ENCODE measurements at regions not wholly inside any gene's neighbourhood (a gene's known extent, or its start where the extent isn't known, plus 50 kb on each side); places are given as distances from the start of the nearest gene placed in this dataset.

GRCh38 chr11:80816966-80817365 is 1376.1 kb upstream of the TENM4 start:
- no peak for DNase-seq

GRCh38 chr11:80816454-80816847 is 1375.6 kb upstream of the TENM4 start:
- DNase-seq: no peak

- DNase-seq: no peak
These were observed 1375.1 kb upstream of the TENM4 start for GRCh38 chr11:80815752-80816453.

GRCh38 chr11:80814813-80815212 is 1374.0 kb upstream of the TENM4 start:
- no peak for DNase-seq

GRCh38 chr11:80810695-80811094 is 1369.9 kb upstream of the TENM4 start:
- no peak for DNase-seq

- DNase-seq: no peak
These were observed 1357.3 kb upstream of the TENM4 start for GRCh38 chr11:80798174-80798573.

- no peak for DNase-seq
These were observed 1342.7 kb upstream of the TENM4 start for GRCh38 chr11:80783561-80783960.

GRCh38 chr11:80782135-80782885 is 1341.5 kb upstream of the TENM4 start:
- no peak for DNase-seq

GRCh38 chr11:80779905-80780605 is 1339.2 kb upstream of the TENM4 start:
- DNase-seq: no peak

GRCh38 chr11:80778941-80779340 is 1338.1 kb upstream of the TENM4 start:
- DNase-seq: no peak

GRCh38 chr11:80778432-80778831 is 1337.6 kb upstream of the TENM4 start:
- no peak for DNase-seq

GRCh38 chr11:80773919-80774318 is 1333.1 kb upstream of the TENM4 start:
- DNase-seq: no peak

GRCh38 chr11:80771017-80771416 is 1330.2 kb upstream of the TENM4 start:
- DNase-seq: no peak

- DNase-seq: no peak
These were observed 1318.0 kb upstream of the TENM4 start for GRCh38 chr11:80758787-80759186.

- DNase-seq: no peak
These were observed 1307.5 kb upstream of the TENM4 start for GRCh38 chr11:80748207-80748925.

- no peak for DNase-seq
These were observed 1305.5 kb upstream of the TENM4 start for GRCh38 chr11:80746300-80746699.

GRCh38 chr11:80745416-80745815 is 1304.6 kb upstream of the TENM4 start:
- no peak for DNase-seq

GRCh38 chr11:80733790-80734189 is 1293.0 kb upstream of the TENM4 start:
- no peak for DNase-seq

GRCh38 chr11:80733361-80733760 is 1292.5 kb upstream of the TENM4 start:
- no peak for DNase-seq

GRCh38 chr11:80727315-80727714 is 1286.5 kb upstream of the TENM4 start:
- DNase-seq: no peak

- no peak for DNase-seq
These were observed 1285.4 kb upstream of the TENM4 start for GRCh38 chr11:80726236-80726635.

- DNase-seq: no peak
These were observed 1283.5 kb upstream of the TENM4 start for GRCh38 chr11:80724366-80724765.

- no peak for DNase-seq
These were observed 1281.8 kb upstream of the TENM4 start for GRCh38 chr11:80722629-80723028.

All from activated CD8-positive, alpha-beta memory T cell treated with anti-CD3 and anti-CD28 coated beads, Interleukin-2, amount 50 U/mL, for 4 hours (primary cell).